Transverse colon (tissue), 4 donors: ENCODE measurements at regions not wholly inside any gene's neighbourhood (a gene's known extent, or its start where the extent isn't known, plus 50 kb on each side); places are given as distances from the start of the nearest gene placed in this dataset.

ENCODE experiments used
- DNase-seq: peaks from one replicate; pipeline ENCODE4 v3.0.0-alpha.2; 2019
- H3K27ac ChIP-seq, 4 donors: fragments of 200-600 bp; sonication (generic); 2 replicates each; pipeline ENCODE4 v1.5.1; 2016 to 2018; ENCODE audit warnings: inconsistent platforms in 4 of 4
- H3K27me3 ChIP-seq: fragments of 200-600 bp; sonication (generic); 2 replicates; pipeline ENCODE4 v1.5.1; 2017; ENCODE audit warnings: inconsistent platforms
- H3K36me3 ChIP-seq, 4 donors: fragments of 200-600 bp; sonication (generic); 2 replicates each; pipeline ENCODE4 v1.5.1; 2017 to 2019; ENCODE audit warnings: inconsistent platforms in 4 of 4
- H3K4me1 ChIP-seq, 4 donors: fragments of 200-600 bp; sonication (generic); 2 replicates each; pipeline ENCODE4 v1.5.1; 2017 to 2020; ENCODE audit warnings: inconsistent platforms in 4 of 4
- H3K4me3 ChIP-seq, 4 donors: fragments of 200-600 bp; sonication (generic); 1 replicate in 1 of 4; 2 replicates in 3 of 4; pipeline versions ENCODE4 v1.5.1 to v1.6.1; 2017 to 2019; ENCODE audit warnings: inconsistent platforms in 4 of 4
- H3K9me3 ChIP-seq, 2 donors: fragments of 200-600 bp; sonication (generic); 2 replicates each; pipeline ENCODE4 v1.5.1; 2017 to 2019; ENCODE audit warnings: inconsistent platforms in 2 of 2
- EP300 ChIP-seq: sonication (generic); formaldehyde crosslinking; IDR thresholded peaks from one replicate; pipeline ENCODE4 v1.6.1; 2017; ENCODE audit warnings: antibody characterized with exemption, low read depth
- POLR2A ChIP-seq: fragments of 450-650 bp; IDR thresholded peaks from one replicate; pipeline ENCODE4 v1.6.1; 2016; ENCODE audit warnings: antibody characterized with exemption, mild to moderate bottlenecking, moderate library complexity
- POLR2AphosphoS5 ChIP-seq, 3 donors: sonication (generic); formaldehyde crosslinking; IDR thresholded peaks; one replicate each; pipeline ENCODE4 v1.6.1; 2016; ENCODE audit warnings: antibody characterized with exemption in 3 of 3
- WGBS, 2 donors: methylation state at CpG; one replicate each; pipeline ENCODE4 v1.1.5; 2018; ENCODE audit warnings: low coverage in 1 of 2; 5-methylcytosine and 5-hydroxymethylcytosine counted together
- in situ Hi-C, 4 donors: fragments of 200-750 bp; cut with MboI; loops; one replicate each; pipeline versions ENCODE4 v1.15.0 to v1.15.1; 2017; ENCODE audit warnings: low sequenced_read_pairs in 3 of 4, low pct_ligation_motif_present in 1 of 4, low pct_unique_long_range_greater_than_20kb in 1 of 4
- intact Hi-C: fragments of 100-400 bp; cut with DNase I; formaldehyde crosslinking; loops from one replicate; pipeline ENCODE4 v1.15.1; 2023; ENCODE audit warnings: low total_unique reads
- TF ChIP-seq, protein P1 (sequence below), 5 experiments: fragments of 200-600 bp in 3 of 5; fragments of 450-650 bp in 2 of 5; sonication (generic) in 3 of 5; IDR thresholded peaks; 1 replicate in 2 of 5; 2 replicates in 3 of 5; pipeline ENCODE4 v1.5.1; 2016 to 2017; ENCODE audit warnings: antibody characterized with exemption in 5 of 5, inconsistent platforms in 3 of 5, mild to moderate bottlenecking in 2 of 5, moderate library complexity in 1 of 5

DNA sequence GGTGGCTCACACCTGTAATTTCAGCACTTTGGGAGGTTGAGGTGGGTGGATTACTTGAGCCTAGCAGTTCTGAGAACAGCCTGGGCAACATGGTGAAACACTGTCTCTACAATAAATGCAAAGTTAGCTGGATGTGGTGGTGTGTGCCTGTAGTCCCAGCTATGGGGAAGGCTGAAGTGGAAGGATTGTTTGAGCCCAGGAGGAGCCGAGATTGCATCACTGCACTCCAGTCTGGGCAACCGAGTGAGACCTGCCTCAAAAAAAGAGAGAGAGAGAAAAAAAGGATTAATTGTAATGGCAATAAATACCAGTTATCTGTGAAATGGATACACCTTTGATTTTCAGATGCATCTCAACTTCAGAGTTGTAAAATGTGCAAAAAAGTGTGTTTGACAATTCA is 58.8 kb downstream of the SPRY1 start:
- 42 to 63% methylated on average over 2 of the region's 2 CpGs for WGBS, 2 donors

DNA sequence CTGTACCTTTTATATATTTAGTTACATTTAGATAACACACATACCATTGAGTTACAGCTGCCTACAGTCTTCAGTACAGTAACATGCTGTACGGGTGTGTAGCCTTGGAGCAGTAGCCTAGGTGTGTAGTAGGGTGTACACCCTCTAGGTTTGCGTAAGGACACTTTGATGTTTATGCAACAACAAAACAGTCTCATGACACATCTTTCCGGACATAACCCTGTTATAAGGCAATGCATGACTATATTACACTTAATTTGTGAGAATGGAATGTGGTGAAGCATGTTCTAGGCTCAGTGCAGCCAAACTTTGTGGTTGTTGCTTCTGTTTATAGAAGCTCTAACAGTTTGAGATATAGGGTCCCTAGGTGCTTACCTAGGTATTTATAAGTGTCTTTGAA is 65.4 kb downstream of the SPRY1 start:
- WGBS, 2 donors, result 72 to 84% methylated on average over 3 of the region's 3 CpGs
- in situ Hi-C loops (no loop called here), intact Hi-C loops (no loop called here)
- Histone ChIP-seq H3K9me3 (no peaks in the 10 kb centered on the region), H3K36me3 (no peaks in the 10 kb centered on the region), H3K27me3 (no peaks in the 10 kb centered on the region), H3K4me3 (no peak overlapping the region), H3K4me1 (no peaks in the 10 kb centered on the region), H3K27ac (no peak overlapping the region)
- no peak for DNase-seq
- TF ChIP-seq, protein P1, sequence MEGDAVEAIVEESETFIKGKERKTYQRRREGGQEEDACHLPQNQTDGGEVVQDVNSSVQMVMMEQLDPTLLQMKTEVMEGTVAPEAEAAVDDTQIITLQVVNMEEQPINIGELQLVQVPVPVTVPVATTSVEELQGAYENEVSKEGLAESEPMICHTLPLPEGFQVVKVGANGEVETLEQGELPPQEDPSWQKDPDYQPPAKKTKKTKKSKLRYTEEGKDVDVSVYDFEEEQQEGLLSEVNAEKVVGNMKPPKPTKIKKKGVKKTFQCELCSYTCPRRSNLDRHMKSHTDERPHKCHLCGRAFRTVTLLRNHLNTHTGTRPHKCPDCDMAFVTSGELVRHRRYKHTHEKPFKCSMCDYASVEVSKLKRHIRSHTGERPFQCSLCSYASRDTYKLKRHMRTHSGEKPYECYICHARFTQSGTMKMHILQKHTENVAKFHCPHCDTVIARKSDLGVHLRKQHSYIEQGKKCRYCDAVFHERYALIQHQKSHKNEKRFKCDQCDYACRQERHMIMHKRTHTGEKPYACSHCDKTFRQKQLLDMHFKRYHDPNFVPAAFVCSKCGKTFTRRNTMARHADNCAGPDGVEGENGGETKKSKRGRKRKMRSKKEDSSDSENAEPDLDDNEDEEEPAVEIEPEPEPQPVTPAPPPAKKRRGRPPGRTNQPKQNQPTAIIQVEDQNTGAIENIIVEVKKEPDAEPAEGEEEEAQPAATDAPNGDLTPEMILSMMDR (IDR thresholded peaks at IDR 0.05), result no peak
- TF ChIP-seq POLR2AphosphoS5 (IDR thresholded peaks at IDR 0.05), result no peak
- TF ChIP-seq EP300, result no peak
- no peak for TF ChIP-seq POLR2A

More for the DNA sequence above, 58.8 kb downstream of the SPRY1 start:
- DNase-seq, result no peak
- intact Hi-C loops, result no loop called here
- H3K36me3 ChIP-seq, result no peaks in the 10 kb centered on the region
- no peaks in the 10 kb centered on the region for H3K9me3 ChIP-seq
- peaks cover 0 to 4% (median 0%) of the 10 kb centered on the region in 4 donors for H3K4me1 ChIP-seq
- H3K27me3 ChIP-seq, result no peaks in the 10 kb centered on the region
- TF ChIP-seq EP300, result no peak
- TF ChIP-seq, protein P1 (IDR thresholded peaks at IDR 0.05), result no peak
- TF ChIP-seq POLR2A, result no peak
- no peak for TF ChIP-seq POLR2AphosphoS5 (IDR thresholded peaks at IDR 0.05)
- no peak overlapping the region for H3K27ac ChIP-seq
- in situ Hi-C loops, result no loop called here
- H3K4me3 ChIP-seq, result no peak overlapping the region

DNA sequence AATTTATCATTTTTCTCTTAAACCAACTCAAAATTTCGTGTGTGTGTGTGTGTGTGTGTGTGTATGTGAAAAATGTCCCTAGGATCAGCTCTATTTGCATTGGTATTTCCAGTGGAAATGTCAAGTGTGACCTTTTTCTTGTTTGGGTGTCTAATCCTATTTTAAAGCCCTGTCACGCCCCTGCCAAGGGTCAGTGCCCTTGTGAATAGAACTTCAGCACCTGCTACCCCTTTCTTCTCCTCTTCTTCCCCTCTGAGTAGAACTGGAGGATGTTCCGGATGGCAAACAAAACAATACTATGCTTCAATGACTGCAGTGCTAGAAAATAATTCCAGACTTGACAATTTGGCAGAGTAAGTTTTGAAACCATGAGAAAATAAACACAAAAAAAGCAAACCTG is 67.3 kb downstream of the SPRY1 start:
- H3K36me3 ChIP-seq, result no peaks in the 10 kb centered on the region
- in situ Hi-C loops, result no loop called here
- H3K27ac ChIP-seq, result no peak overlapping the region
- no peaks in the 10 kb centered on the region for H3K9me3 ChIP-seq
- WGBS, 2 donors, result 46 to 60% methylated on average over 2 to 3 of the region's 3 CpGs
- no peaks in the 10 kb centered on the region for H3K27me3 ChIP-seq
- TF ChIP-seq POLR2AphosphoS5 (IDR thresholded peaks at IDR 0.05), result no peak
- no peak for TF ChIP-seq POLR2A
- TF ChIP-seq EP300, result no peak
- TF ChIP-seq, protein P1 (IDR thresholded peaks at IDR 0.05), result no peak
- H3K4me3 ChIP-seq, result no peak overlapping the region
- no peaks in the 10 kb centered on the region for H3K4me1 ChIP-seq
- no peak for DNase-seq
- intact Hi-C loops, result no loop called here

GRCh38 chr4:123465416-123465815 is 68.8 kb downstream of the SPRY1 start:
- TF ChIP-seq POLR2A, result no peak
- TF ChIP-seq, protein P1 (IDR thresholded peaks at IDR 0.05), result no peak
- no peak for TF ChIP-seq EP300
- TF ChIP-seq POLR2AphosphoS5 (IDR thresholded peaks at IDR 0.05), result no peak
- Histone ChIP-seq H3K9me3 (no peaks in the 10 kb centered on the region), H3K27me3 (no peaks in the 10 kb centered on the region), H3K27ac (no peak overlapping the region), H3K4me3 (no peak overlapping the region), H3K4me1 (no peaks in the 10 kb centered on the region), H3K36me3 (no peaks in the 10 kb centered on the region)
- no peak for DNase-seq
- intact Hi-C loops (no loop called here), in situ Hi-C loops (no loop called here)
- WGBS, 2 donors, result 69 to 90% methylated on average over 4 to 6 of the region's 6 CpGs
